ENCODE measurements at regions not wholly inside any gene's neighbourhood (a gene's known extent, or its start where the extent isn't known, plus 50 kb on each side); places are given as distances from the start of the nearest gene placed in this dataset.

GRCh38 chr2:128681507-128681906, 362.8 kb upstream of the HS6ST1 start:
- no peak for DNase-seq

- no peak for DNase-seq
These were observed 363.6 kb upstream of the HS6ST1 start for GRCh38 chr2:128682266-128682665.

- DNase-seq, result no peak
These were observed 364.1 kb upstream of the HS6ST1 start for GRCh38 chr2:128682729-128683284.

- no peak for DNase-seq
These were observed 365.9 kb upstream of the HS6ST1 start for GRCh38 chr2:128684523-128684922.

- no peak for DNase-seq
These were observed 367.3 kb upstream of the HS6ST1 start for GRCh38 chr2:128685841-128686496.

GRCh38 chr2:128686497-128686859, 367.8 kb upstream of the HS6ST1 start:
- DNase-seq, result no peak

- DNase-seq, result no peak
These were observed 368.4 kb upstream of the HS6ST1 start for GRCh38 chr2:128686881-128687555.

- DNase-seq, result no peak
These were observed 368.9 kb upstream of the HS6ST1 start for GRCh38 chr2:128687565-128687964.

- no peak for DNase-seq
These were observed 371.3 kb upstream of the HS6ST1 start for GRCh38 chr2:128689971-128690370.

- DNase-seq, result no peak
These were observed 371.8 kb upstream of the HS6ST1 start for GRCh38 chr2:128690431-128690830.

- DNase-seq, result no peak
These were observed 372.2 kb upstream of the HS6ST1 start for GRCh38 chr2:128690869-128691268.

GRCh38 chr2:128691526-128691925, 372.9 kb upstream of the HS6ST1 start:
- no peak for DNase-seq

GRCh38 chr2:128692895-128693742, 374.5 kb upstream of the HS6ST1 start:
- DNase-seq, result no peak

GRCh38 chr2:128693743-128694029, 375.0 kb upstream of the HS6ST1 start:
- DNase-seq, result no peak

- DNase-seq, result no peak
These were observed 377.1 kb upstream of the HS6ST1 start for GRCh38 chr2:128695646-128696220.

- DNase-seq, result no peak
These were observed 377.8 kb upstream of the HS6ST1 start for GRCh38 chr2:128696421-128696820.

GRCh38 chr2:128701418-128701817, 382.8 kb upstream of the HS6ST1 start:
- DNase-seq, result no peak

- no peak for DNase-seq
These were observed 383.9 kb upstream of the HS6ST1 start for GRCh38 chr2:128702616-128703015.

GRCh38 chr2:128708106-128708816, 389.6 kb upstream of the HS6ST1 start:
- no peak for DNase-seq

- DNase-seq, result no peak
These were observed 391.6 kb upstream of the HS6ST1 start for GRCh38 chr2:128710242-128710641.

GRCh38 chr2:128710729-128711128, 392.1 kb upstream of the HS6ST1 start:
- no peak for DNase-seq

GRCh38 chr2:128714285-128714684, 395.6 kb upstream of the HS6ST1 start:
- DNase-seq, result no peak

GRCh38 chr2:128714851-128715312, 396.2 kb upstream of the HS6ST1 start:
- no peak for DNase-seq
